ENCODE measurements at regions not wholly inside any gene's neighbourhood (a gene's known extent, or its start where the extent isn't known, plus 50 kb on each side); places are given as distances from the start of the nearest gene placed in this dataset.

DNA sequence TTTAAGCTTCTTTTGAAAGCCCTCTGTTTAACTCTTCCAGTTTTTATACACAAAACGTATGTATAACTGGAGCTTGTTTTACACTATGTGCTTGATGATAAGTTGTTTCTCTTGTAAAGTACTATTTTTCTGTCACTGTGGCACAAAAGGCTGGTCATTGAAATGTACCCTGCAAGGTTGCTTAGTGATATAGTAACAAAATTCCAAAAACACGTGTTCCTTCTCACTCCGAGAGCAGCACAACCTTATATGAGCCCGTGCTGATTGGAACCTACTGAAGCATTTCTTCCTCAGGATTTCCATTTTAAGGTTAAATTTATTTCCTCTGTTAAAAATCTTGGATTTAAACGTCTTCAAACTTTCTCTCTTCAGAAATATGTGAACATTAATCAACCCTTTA, 772.9 kb upstream of the TENM3 start:
- ATAC-seq (ENCODE audit: low read depth) (no peak), DNase-seq (no peak)
- no peak overlapping the region for H4K91ac ChIP-seq (ENCODE audit: insufficient read depth, low read depth, low read length)
- no TSS peak for BruUV-seq (replicated peaks)
- no peaks in the 10 kb centered on the region for H3K27me3 ChIP-seq (ENCODE audit: control insufficient read depth, insufficient read depth, low read length)
- H3K9me1 ChIP-seq (ENCODE audit: insufficient read depth, low read length): no peaks in the 10 kb centered on the region
- no peak overlapping the region for H2BK15ac ChIP-seq (ENCODE audit: low read depth, low read length)
- H4K5ac ChIP-seq (ENCODE audit: low read depth, low read length): no peak overlapping the region
- H2AK5ac ChIP-seq (ENCODE audit: low read depth, low read length): no peak overlapping the region
- no peak overlapping the region for H2BK120ac ChIP-seq (ENCODE audit: low read depth, low read length)
- H4K8ac ChIP-seq (ENCODE audit: low read depth in 2 of 2, low read length in 2 of 2): no peak overlapping the region
- WGBS, 2 experiments (ENCODE audit: extremely low coverage in 2 of 2, insufficient read length in 1 of 2): no CpG with 5 or more reads among the region's 5 CpGs
- no peak overlapping the region for H3K27ac ChIP-seq (ENCODE audit: insufficient read depth, low read length)
- no peak overlapping the region for H2BK20ac ChIP-seq (ENCODE audit: low read depth, low read length)
- no peak overlapping the region for H3K4ac ChIP-seq (ENCODE audit: low read depth, low read length)
- CTCF ChIA-PET: interaction anchor here (0.6 to 1.1 kb wide), 2 partner anchors 16 to 283 kb away, joined by 3 to 5 read pairs; no protein-coding TSS in a partner anchor
- no peaks in the 10 kb centered on the region for H3K36me3 ChIP-seq (ENCODE audit: control insufficient read depth, insufficient read depth, low read length)
- no peak overlapping the region for H2BK5ac ChIP-seq (ENCODE audit: low read depth, low read length, poor library complexity, severe bottlenecking)
- no peaks in the 10 kb centered on the region for H3K4me1 ChIP-seq (ENCODE audit: control insufficient read depth, insufficient read depth, low read length)
- no peak overlapping the region for H3K56ac ChIP-seq (ENCODE audit: extremely low read depth, insufficient read depth, low read length)
- no peak for TF ChIP-seq NFE2L2 (IDR thresholded peaks at IDR 0.05; ENCODE audit: low read depth, low read length)
- TF ChIP-seq MXI1 (IDR thresholded peaks at IDR 0.05; ENCODE audit: borderline replicate concordance, low read depth, low read length): no peak
- no peak for TF ChIP-seq CHD1 (IDR thresholded peaks at IDR 0.05; ENCODE audit: low read depth, low read length)
- TF ChIP-seq, protein P1, sequence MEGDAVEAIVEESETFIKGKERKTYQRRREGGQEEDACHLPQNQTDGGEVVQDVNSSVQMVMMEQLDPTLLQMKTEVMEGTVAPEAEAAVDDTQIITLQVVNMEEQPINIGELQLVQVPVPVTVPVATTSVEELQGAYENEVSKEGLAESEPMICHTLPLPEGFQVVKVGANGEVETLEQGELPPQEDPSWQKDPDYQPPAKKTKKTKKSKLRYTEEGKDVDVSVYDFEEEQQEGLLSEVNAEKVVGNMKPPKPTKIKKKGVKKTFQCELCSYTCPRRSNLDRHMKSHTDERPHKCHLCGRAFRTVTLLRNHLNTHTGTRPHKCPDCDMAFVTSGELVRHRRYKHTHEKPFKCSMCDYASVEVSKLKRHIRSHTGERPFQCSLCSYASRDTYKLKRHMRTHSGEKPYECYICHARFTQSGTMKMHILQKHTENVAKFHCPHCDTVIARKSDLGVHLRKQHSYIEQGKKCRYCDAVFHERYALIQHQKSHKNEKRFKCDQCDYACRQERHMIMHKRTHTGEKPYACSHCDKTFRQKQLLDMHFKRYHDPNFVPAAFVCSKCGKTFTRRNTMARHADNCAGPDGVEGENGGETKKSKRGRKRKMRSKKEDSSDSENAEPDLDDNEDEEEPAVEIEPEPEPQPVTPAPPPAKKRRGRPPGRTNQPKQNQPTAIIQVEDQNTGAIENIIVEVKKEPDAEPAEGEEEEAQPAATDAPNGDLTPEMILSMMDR (conservative IDR thresholded peaks at IDR 0.05; ENCODE audit: low read depth, low read length): no peak
- TF ChIP-seq CEBPB (IDR thresholded peaks at IDR 0.05; ENCODE audit: low read depth, low read length): no peak
- TF ChIP-seq SMC3 (IDR thresholded peaks at IDR 0.05; ENCODE audit: low read depth, low read length): no peak
- TF ChIP-seq FOS (IDR thresholded peaks at IDR 0.05; ENCODE audit: low read depth, low read length): no peak
- TF ChIP-seq POLR2A (IDR thresholded peaks at IDR 0.05; ENCODE audit: low read depth, low read length): no peak
- TF ChIP-seq, protein P2, sequence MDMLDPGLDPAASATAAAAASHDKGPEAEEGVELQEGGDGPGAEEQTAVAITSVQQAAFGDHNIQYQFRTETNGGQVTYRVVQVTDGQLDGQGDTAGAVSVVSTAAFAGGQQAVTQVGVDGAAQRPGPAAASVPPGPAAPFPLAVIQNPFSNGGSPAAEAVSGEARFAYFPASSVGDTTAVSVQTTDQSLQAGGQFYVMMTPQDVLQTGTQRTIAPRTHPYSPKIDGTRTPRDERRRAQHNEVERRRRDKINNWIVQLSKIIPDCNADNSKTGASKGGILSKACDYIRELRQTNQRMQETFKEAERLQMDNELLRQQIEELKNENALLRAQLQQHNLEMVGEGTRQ (IDR thresholded peaks at IDR 0.05; ENCODE audit: low read depth, low read length): no peak
- TF ChIP-seq MAZ (IDR thresholded peaks at IDR 0.05; ENCODE audit: borderline replicate concordance, low read depth, low read length): no peak
- no peak for TF ChIP-seq RAD21 (IDR thresholded peaks at IDR 0.05; ENCODE audit: low read length)
- TF ChIP-seq BHLHE40 (IDR thresholded peaks at IDR 0.05; ENCODE audit: low read depth, low read length): no peak
- no peak for TF ChIP-seq RCOR1 (IDR thresholded peaks at IDR 0.05; ENCODE audit: insufficient replicate concordance, low read length)
- TF ChIP-seq RFX5 (IDR thresholded peaks at IDR 0.05; ENCODE audit: low read depth, low read length): no peak
- dilution Hi-C loops (cut with HindIII; ENCODE audit: low sequenced_read_pairs, unreplicated experiment) (no loop called here), in situ Hi-C loops (cut with MboI; ENCODE audit: low sequenced_read_pairs) (no loop called here), intact Hi-C loops (cut with micrococcal nuclease) (no loop called here)
- H2AK9ac ChIP-seq (replicated peaks; ENCODE audit: low read depth, low read length, poor library complexity): no peak overlapping the region
- H2AFZ ChIP-seq (replicated peaks; ENCODE audit: low read length, poor library complexity): no peak overlapping the region
- H3K4me3 ChIP-seq (ENCODE audit: insufficient read depth, low read depth, low read length): no peak overlapping the region
- POLR2A ChIA-PET (ENCODE audit: unreplicated experiment): no interaction called here
- no peaks in the 10 kb centered on the region for H3K79me1 ChIP-seq (ENCODE audit: low read depth in 1 of 2, low read length in 2 of 2)
- no peaks in the 10 kb centered on the region for H3K9me3 ChIP-seq (ENCODE audit: control insufficient read depth, insufficient read depth, low read length)
- no peak overlapping the region for H3K9ac ChIP-seq (ENCODE audit: low read depth, low read length)
- H4K20me1 ChIP-seq (ENCODE audit: insufficient read depth, low read length): no peaks in the 10 kb centered on the region
- no peak overlapping the region for H3K18ac ChIP-seq (ENCODE audit: low read depth, low read length)
- no peak overlapping the region for H3K23ac ChIP-seq (ENCODE audit: low read depth, low read length)
- no peak overlapping the region for H3K14ac ChIP-seq (replicated peaks; ENCODE audit: low read depth, low read length)
- no peak overlapping the region for H3K4me2 ChIP-seq (ENCODE audit: low read depth, low read length)

Data from IMR-90 (cell line).